GM19238 (cell line): ENCODE measurements at regions not wholly inside any gene's neighbourhood (a gene's known extent, or its start where the extent isn't known, plus 50 kb on each side); places are given as distances from the start of the nearest gene placed in this dataset.

ENCODE experiments used
- DNase-seq: peaks from one replicate; pipeline ENCODE4 v3.0.0; 2011; ENCODE audit warnings: low spot score; ENCODE audit not compliant: insufficient read length

GRCh38 chr22:49297286-49297870, 530.3 kb downstream of the BRD1 start:
- DNase-seq, result no peak

GRCh38 chr22:49296561-49296960, 531.1 kb downstream of the BRD1 start:
- DNase-seq, result no peak

GRCh38 chr22:49295851-49296560, 531.7 kb downstream of the BRD1 start:
- no peak for DNase-seq

GRCh38 chr22:49295465-49295743, 532.3 kb downstream of the BRD1 start:
- no peak for DNase-seq

DNA sequence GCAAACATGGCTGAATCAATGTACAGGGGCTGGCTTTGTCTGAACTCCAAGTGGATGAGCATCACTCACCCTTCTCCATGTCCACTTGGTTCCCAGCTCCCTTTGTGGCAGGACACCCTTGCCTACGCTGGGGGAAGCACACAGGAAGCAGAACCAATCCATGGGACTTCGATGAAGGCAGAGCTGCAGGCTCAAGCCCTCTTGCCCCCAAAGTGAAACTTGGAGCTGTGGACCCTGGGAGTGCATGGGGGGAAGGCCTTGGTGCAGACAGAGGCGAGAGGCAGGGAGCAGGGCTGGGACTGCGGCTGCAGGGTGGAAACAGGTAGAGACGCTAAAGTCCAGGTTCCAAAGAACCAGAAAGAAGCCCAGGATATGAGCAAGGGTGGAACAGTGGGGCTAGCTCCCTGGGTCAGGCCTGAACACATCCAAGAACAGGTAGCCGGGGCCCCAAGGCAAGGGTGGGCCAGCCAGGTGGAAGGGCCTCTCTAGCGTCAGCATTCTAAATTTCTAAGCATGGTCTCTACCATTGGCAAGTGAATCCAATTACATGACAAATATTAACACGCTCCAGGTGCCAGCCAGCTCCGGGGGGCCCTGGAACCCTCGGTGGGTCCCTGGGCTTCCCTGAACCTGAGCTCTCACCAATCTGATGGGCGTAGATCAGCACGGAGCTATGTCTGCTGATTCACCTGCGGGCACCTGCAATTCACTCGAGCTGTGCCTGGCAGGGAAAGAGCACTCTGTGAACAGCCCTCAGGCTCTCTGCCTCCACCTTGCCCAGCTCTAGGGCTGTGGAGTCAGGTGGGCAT, 532.8 kb downstream of the BRD1 start:
- DNase-seq, result no peak

- DNase-seq, result no peak
These were observed 534.8 kb downstream of the BRD1 start for GRCh38 chr22:49292909-49293308.

DNA sequence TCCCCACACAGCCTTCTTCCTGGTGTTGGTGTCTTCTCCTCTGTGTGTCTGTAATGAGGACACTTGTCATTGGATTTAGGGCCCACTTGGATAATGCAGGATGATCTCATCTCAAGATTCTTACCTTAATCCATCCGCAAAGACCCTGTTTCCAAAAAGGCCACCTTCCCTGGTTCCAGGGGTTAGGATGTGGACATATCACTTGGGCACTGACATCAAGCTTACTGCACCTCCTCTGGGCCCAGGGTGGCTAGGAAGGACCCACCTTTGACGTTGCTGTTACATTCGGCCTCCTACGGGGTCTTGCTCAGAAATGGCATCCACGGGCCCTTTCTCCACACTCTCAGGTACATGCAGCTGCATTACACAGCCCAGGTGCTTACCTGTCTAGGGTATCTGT, 535.9 kb downstream of the BRD1 start:
- DNase-seq, result no peak

DNA sequence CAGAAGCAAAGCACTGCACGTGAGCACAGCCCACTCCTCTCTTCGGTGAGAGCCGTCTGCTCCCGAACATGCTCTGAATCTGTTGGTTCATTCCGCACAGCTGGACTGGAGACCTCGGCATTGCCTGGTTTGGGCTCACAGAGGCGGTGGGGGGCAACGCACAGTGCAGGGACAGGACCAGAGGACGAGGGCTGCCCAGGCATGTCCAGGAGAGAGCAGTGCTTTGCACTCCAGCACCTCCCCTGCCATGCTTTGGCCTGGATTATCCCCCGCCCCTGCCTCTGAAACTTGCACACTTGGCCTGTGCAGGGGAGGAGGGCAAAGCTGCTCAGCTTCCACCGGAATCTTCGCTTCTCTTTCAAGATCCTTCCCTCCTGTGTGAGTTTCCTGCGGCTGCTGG, 536.5 kb downstream of the BRD1 start:
- no peak for DNase-seq

DNA sequence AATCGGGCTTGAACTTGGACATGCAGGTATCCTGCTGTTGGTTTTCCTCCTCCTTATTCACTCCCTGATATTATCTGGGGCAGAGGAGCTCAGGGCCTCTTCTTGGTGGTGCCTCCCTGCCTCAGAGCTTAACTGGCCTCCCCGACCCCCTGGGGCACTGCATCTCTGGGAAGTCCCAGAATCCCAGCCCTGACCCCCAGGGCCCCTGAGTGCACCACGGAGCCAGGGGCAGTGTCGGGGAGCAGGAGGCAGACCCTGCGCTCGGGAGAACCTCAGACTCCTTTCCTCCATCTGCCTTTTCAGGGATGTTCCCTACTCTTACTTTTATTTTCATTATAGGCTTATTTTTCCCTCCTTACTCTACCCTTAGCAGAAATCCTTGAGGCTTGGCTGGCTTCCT, 537.0 kb downstream of the BRD1 start:
- no peak for DNase-seq

DNA sequence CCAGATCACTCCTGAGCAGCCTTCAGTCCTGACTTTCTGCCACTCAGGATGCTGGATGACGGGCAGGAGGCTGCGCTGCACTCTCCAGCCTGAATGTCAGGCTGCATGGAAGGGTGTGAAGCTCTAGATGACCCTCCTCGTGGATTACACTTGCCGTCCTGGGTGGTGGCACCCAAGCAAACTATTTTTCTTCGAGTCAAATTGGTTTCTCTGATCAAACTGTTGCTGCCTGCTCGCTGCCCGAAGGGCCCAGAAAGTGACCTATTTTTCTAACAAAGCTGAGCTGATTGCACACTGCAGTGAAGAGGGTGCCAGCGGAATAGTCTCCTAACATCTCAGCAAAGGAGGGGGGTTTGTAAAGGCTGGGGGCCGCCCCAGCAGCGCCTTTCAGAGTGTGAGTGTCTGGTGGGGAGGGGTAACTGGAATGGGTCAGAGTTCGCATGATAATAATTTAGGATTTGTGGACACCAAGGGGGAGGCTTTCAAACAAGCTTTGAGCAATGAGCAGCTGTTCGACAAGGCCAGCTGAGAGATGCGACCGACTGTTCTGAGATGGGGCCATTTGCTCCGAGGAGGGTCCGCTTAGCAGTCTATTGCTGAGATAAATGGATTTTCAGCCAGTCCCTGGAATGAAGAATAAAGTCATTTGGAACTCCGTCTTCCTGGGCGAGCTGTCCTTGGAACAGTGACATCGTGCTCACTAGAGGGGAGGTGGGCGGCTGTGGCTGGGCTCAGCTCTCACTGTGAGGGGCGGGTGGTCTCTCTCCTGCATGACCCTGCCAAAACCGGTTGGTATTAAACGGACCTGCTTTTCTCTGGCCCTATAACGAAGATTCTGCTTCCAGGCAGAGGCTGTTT, 537.6 kb downstream of the BRD1 start:
- DNase-seq, result no peak

GRCh38 chr22:49286181-49286760, 541.4 kb downstream of the BRD1 start:
- no peak for DNase-seq

- no peak for DNase-seq
These were observed 542.7 kb downstream of the BRD1 start for GRCh38 chr22:49284931-49285330.

- DNase-seq, result no peak
These were observed 543.5 kb downstream of the BRD1 start for GRCh38 chr22:49284056-49284784.

GRCh38 chr22:49282596-49282995, 545.1 kb downstream of the BRD1 start:
- DNase-seq, result no peak

DNA sequence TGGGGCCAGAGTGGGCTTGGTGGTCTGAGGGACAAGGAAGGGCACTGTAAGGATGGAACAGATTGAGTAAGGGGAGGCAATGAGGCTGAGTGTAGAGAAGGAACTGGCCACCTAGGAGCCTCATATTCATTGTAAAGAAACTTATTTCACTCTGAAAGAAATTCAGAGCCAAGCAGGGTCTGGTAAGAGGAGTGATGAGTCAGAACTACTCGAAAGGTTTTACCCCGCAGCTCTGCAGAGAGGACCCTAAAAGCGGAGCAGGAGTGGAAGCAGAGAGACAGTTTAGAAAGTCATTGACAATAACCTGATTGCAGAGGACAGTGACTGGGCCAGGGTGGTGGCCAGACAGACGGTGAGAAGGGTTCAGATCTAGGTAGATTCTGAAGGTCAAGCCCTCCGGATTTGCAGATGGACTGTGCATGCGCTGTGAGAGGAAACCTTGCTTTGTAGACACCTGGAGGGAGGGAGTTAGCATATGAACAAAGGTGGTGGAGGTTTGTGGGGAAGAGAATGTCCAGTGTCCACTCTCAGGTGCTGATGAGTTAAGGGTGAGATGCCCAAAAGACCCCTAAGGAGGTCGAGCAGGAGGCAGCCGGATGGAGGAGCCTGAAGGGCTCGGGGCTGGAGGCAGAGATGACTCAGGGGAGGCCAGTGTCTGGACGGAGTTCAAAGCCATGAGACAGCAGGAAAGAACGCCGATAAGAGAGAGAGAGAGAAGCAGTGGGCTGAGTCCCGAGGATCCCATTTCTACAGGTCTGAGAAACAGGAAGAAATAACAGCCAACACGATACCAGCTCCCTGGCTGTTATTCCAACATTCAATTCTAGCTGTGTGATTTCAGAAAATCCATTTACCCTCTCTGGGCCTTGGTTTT, 546.0 kb downstream of the BRD1 start:
- no peak for DNase-seq

DNA sequence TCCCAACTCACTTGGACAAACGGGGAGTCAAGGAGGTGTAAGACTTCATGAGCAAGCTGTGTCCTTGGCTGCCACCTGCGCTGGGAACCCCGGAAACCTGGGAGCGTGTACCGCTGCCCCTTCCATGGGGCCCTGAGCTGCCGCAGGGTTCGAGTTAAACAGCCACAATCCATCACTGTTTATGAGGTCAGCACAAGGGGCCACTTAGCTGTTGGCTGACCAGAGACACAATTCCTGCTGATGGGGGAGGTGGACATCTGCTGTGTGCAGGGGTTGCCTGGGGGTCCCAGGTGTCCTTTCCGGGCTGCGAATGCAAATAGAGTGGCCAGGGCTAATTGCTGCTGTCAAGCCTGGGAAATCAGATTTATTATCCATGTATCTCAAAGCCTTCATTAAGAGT, 549.3 kb downstream of the BRD1 start:
- DNase-seq, result no peak

- no peak for DNase-seq
These were observed 551.1 kb downstream of the BRD1 start for GRCh38 chr22:49276567-49276966.

DNA sequence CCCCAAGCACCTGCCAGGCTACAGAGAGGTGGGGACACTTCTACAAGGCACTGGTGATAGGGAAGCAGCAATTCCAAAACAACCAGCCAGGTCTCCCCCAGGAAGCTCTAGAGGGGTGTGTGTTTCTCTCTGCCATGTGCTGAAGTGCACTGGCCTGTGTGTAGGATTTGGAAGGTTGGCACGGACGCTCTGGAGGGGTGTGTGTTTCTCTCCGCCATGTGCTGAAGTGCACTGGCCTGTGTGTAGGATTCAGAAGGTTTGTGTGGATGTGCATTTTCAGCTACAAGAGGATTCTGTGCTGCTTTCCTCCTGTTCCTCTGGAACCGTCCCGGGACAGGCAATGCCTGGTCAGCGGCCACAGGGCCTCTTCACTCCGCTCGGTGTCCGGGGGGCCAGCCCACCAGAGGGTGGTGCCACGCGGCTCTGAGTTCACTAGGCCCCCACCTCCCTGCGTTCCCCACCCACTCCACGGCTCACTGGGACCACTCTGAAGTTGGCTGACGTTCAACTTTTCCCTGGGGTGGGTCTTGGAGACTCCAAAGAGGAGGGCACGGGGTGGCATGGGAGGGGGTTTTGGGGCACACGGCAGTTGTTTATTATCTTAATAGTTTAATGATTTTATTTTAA, 552.8 kb downstream of the BRD1 start:
- no peak for DNase-seq

- no peak for DNase-seq
These were observed 555.0 kb downstream of the BRD1 start for GRCh38 chr22:49272546-49273125.
